A549 (cell line): ENCODE measurements at regions not wholly inside any gene's neighbourhood (a gene's known extent, or its start where the extent isn't known, plus 50 kb on each side); places are given as distances from the start of the nearest gene placed in this dataset.

Source experiments
- ATAC-seq, 2 experiments: fragments of 200-7000 bp in 1 of 2; fragments of >200 bp in 1 of 2; cut with Nextera tagmentation in 1 of 2; cut with Tn5 transposase in 1 of 2; 3 replicates each; pipeline versions ENCODE4 v1.8.0 to v1.9.1; 2018 to 2020; ENCODE audit warnings: mild to moderate bottlenecking in 1 of 2, moderate library complexity in 1 of 2
- CTCF ChIA-PET: fragments of 300-600 bp; sonication (Branson Sonifier 250); formaldehyde crosslinking; extraction: SDS; loops from one replicate; lab custom pipeline; 2021; ENCODE audit warnings: antibody characterized with exemption, inconsistent platforms; lab: Yijun Ruan, JAX
- POLR2A ChIA-PET: fragments of 350-600 bp; formaldehyde crosslinking; extraction: SDS; loops from one replicate; lab custom pipeline; 2021; ENCODE audit warnings: antibody characterized with exemption, inconsistent platforms; lab: Yijun Ruan, JAX
- DNase-seq, 2 experiments: peaks; one replicate each; pipeline versions ENCODE4 v3.0.0 to v3.0.0-alpha.2; 2011 to 2016; ENCODE audit warnings: low read depth in 1 of 2, low spot score in 1 of 2
- FAIRE-seq: peaks from 2 replicates; lab custom pipeline; 2011; peaks lifted over from hg19 to GRCh38; lab: Jason Lieb, UNC
- H3K27ac ChIP-seq, 2 experiments: fragments of >200 bp; sonication (Bioruptor Twin); formaldehyde crosslinking; 3 replicates each; pipeline ENCODE4 v1.5.1; 2016 to 2017
- H3K4me1 ChIP-seq: fragments of >200 bp; sonication (Bioruptor Twin); formaldehyde crosslinking; 3 replicates; pipeline ENCODE4 v1.6.1; 2016
- H3K4me2 ChIP-seq: fragments of >200 bp; sonication (Bioruptor Twin); formaldehyde crosslinking; 3 replicates; pipeline ENCODE4 v1.6.1; 2016
- H3K4me3 ChIP-seq: fragments of >200 bp; sonication (Bioruptor Twin); formaldehyde crosslinking; 3 replicates; pipeline ENCODE4 v1.5.1; 2016
- H3K9me3 ChIP-seq: fragments of >200 bp; sonication (Bioruptor Twin); formaldehyde crosslinking; 3 replicates; pipeline ENCODE4 v1.6.1; 2016
- ATOH8 ChIP-seq: fragments of 250-450 bp; sonication (Bioruptor Pico); IDR thresholded peaks from 2 replicates; pipeline ENCODE4 v1.5.0; 2020; ENCODE audit warnings: low read depth, mild to moderate bottlenecking, moderate library complexity
- CEBPB ChIP-seq, 2 experiments: fragments of >200 bp in 1 of 2; sonication (Bioruptor Twin) in 1 of 2; formaldehyde crosslinking in 1 of 2; IDR thresholded peaks; 2 replicates each; pipeline ENCODE4 v1.6.1; 2012 to 2016
- EHF ChIP-seq: fragments of 250-450 bp; sonication (Bioruptor Pico); IDR thresholded peaks from 2 replicates; pipeline ENCODE4 v1.5.0; 2020; ENCODE audit warnings: mild to moderate bottlenecking
- ELK1 ChIP-seq: fragments of 150-350 bp; IDR thresholded peaks from 2 replicates; pipeline ENCODE4 v1.6.1; 2014; ENCODE audit warnings: low read depth, mild to moderate bottlenecking, low read length
- ESRRA ChIP-seq: fragments of 150-350 bp; IDR thresholded peaks from 2 replicates; pipeline ENCODE4 v1.6.1; 2014; ENCODE audit warnings: mild to moderate bottlenecking, low read length, borderline replicate concordance
- HDAC2 ChIP-seq: fragments of 200-600 bp; sonication (generic); IDR thresholded peaks from 2 replicates; pipeline ENCODE4 v1.6.1; 2016
- HES2 ChIP-seq: fragments of >200 bp; sonication (Bioruptor Twin); formaldehyde crosslinking; IDR thresholded peaks from 2 replicates; pipeline ENCODE4 v1.6.1; 2016
- HEYL ChIP-seq: fragments of 250-450 bp; sonication (Bioruptor Pico); IDR thresholded peaks from 2 replicates; pipeline ENCODE4 v1.8.0; 2021; ENCODE audit warnings: mild to moderate bottlenecking, moderate library complexity
- HMGXB4 ChIP-seq: fragments of 250-450 bp; sonication (Bioruptor Pico); IDR thresholded peaks from 2 replicates; pipeline ENCODE4 v1.5.0; 2021; ENCODE audit warnings: mild to moderate bottlenecking, moderate library complexity, borderline replicate concordance
- HOXB5 ChIP-seq: fragments of 250-450 bp; sonication (Bioruptor Pico); IDR thresholded peaks from 2 replicates; pipeline ENCODE4 v1.5.0; 2020; ENCODE audit warnings: mild to moderate bottlenecking, moderate library complexity
- JUN ChIP-seq, 2 experiments: fragments of >200 bp; sonication (Bioruptor Twin); formaldehyde crosslinking; IDR thresholded peaks; 2 replicates in 1 of 2; 3 replicates in 1 of 2; pipeline ENCODE4 v1.6.1; 2016 to 2017
- JUNB ChIP-seq: fragments of >200 bp; sonication (Bioruptor Twin); formaldehyde crosslinking; IDR thresholded peaks from 2 replicates; pipeline ENCODE4 v1.6.1; 2016
- KDM1A ChIP-seq: fragments of 200-600 bp; sonication (generic); IDR thresholded peaks from 2 replicates; pipeline ENCODE4 v1.6.1; 2016; ENCODE audit warnings: low read depth, mild to moderate bottlenecking
- KDM5A ChIP-seq: fragments of 200-600 bp; sonication (generic); IDR thresholded peaks from 2 replicates; pipeline ENCODE4 v1.6.1; 2016; ENCODE audit warnings: antibody characterized with exemption, mild to moderate bottlenecking
- MAFK ChIP-seq: fragments of 450-650 bp; IDR thresholded peaks from 2 replicates; pipeline ENCODE4 v1.6.1; 2014; ENCODE audit not compliant: partially characterized antibody
- MYC ChIP-seq: IDR thresholded peaks from 2 replicates; pipeline ENCODE4 v1.6.1; 2012; ENCODE audit warnings: mild to moderate bottlenecking, inconsistent platforms, low read length, improper control_type of control experiment, borderline replicate concordance
- NFE2L2 ChIP-seq: fragments of 150-350 bp; conservative IDR thresholded peaks from 2 replicates; pipeline ENCODE4 v1.6.1; 2014; ENCODE audit warnings: low read length
- NPAS2 ChIP-seq: fragments of 250-450 bp; sonication (Bioruptor Pico); IDR thresholded peaks from 2 replicates; pipeline ENCODE4 v1.8.0; 2022; ENCODE audit warnings: mild to moderate bottlenecking, moderate library complexity, borderline replicate concordance
- POLR2A ChIP-seq: IDR thresholded peaks from 2 replicates; pipeline ENCODE4 v1.6.1; 2012; ENCODE audit warnings: mild to moderate bottlenecking, low read length
- POLR2AphosphoS2 ChIP-seq: conservative IDR thresholded peaks from 2 replicates; pipeline ENCODE4 v1.6.1; 2012; ENCODE audit warnings: low read length, improper control_type of control experiment, inconsistent platforms
- RARB ChIP-seq: fragments of 250-450 bp; sonication (Bioruptor Pico); IDR thresholded peaks from 2 replicates; pipeline ENCODE4 v1.8.0; 2021; ENCODE audit warnings: mild to moderate bottlenecking, moderate library complexity
- REST ChIP-seq: fragments of 200-600 bp; sonication (generic); IDR thresholded peaks from 2 replicates; pipeline ENCODE4 v1.6.1; 2016; ENCODE audit warnings: antibody characterized with exemption, mild to moderate bottlenecking, moderate library complexity
- RNF2 ChIP-seq: fragments of 200-600 bp; sonication (generic); IDR thresholded peaks from 2 replicates; pipeline ENCODE4 v1.6.1; 2016; ENCODE audit warnings: low read depth, mild to moderate bottlenecking, antibody characterized with exemption, moderate library complexity, borderline replicate concordance
- SMC3 ChIP-seq: fragments of >200 bp; sonication (Bioruptor Twin); formaldehyde crosslinking; IDR thresholded peaks from 3 replicates; pipeline ENCODE4 v1.6.1; 2018; ENCODE audit warnings: inconsistent platforms
- TP53 ChIP-seq: fragments of 250-450 bp; sonication (Bioruptor Pico); IDR thresholded peaks from 2 replicates; pipeline ENCODE4 v1.5.0; 2021; ENCODE audit warnings: mild to moderate bottlenecking, moderate library complexity
- ZC3H11A ChIP-seq: fragments of 450-650 bp; IDR thresholded peaks from 2 replicates; pipeline ENCODE4 v1.6.1; 2014; ENCODE audit warnings: antibody characterized with exemption, mild to moderate bottlenecking
- ZSCAN20 ChIP-seq: fragments of 250-450 bp; sonication (Bioruptor Pico); IDR thresholded peaks from 2 replicates; pipeline ENCODE4 v1.8.0; 2022; ENCODE audit warnings: mild to moderate bottlenecking, moderate library complexity
- WGBS: methylation state at CpG from one replicate; pipeline ENCODE4 v1.1.6; 2017; ENCODE audit errors: missing lambda C conversion rate; 5-methylcytosine and 5-hydroxymethylcytosine counted together
- TF ChIP-seq, protein P1 (sequence below): IDR thresholded peaks from 2 replicates; pipeline ENCODE4 v1.6.1; 2012; ENCODE audit warnings: low read depth, borderline replicate concordance

GRCh38 chr15:49720261-49720660 is 99.4 kb downstream of the DTWD1 start:
- Histone ChIP-seq H3K27ac (no peak overlapping the region), H3K4me3 (no peak overlapping the region), H3K4me1 (no peaks in the 10 kb centered on the region), H3K4me2 (no peak overlapping the region), H3K9me3 (no peaks in the 10 kb centered on the region)
- POLR2A ChIA-PET: no interaction called here
- CTCF ChIA-PET: no interaction called here
- WGBS: 36% methylated on average over 3 of the region's 3 CpGs
- no peak for DNase-seq
- ATAC-seq: no peak
- no peak for FAIRE-seq
- TF ChIP-seq ZC3H11A: no peak
- TF ChIP-seq HMGXB4: no peak
- TF ChIP-seq REST: no peak
- TF ChIP-seq KDM1A: no peak
- no peak for TF ChIP-seq RARB (CRISPR knock-in tag)
- TF ChIP-seq JUNB: no peak
- no peak for TF ChIP-seq NFE2L2
- TF ChIP-seq CEBPB (IDR thresholded peaks at IDR 0.05): no peak
- TF ChIP-seq HEYL (CRISPR knock-in tag): no peak
- TF ChIP-seq, all 56 proteins: peak for 0

- Histone ChIP-seq H3K9me3 (no peaks in the 10 kb centered on the region), H3K4me2 (no peak overlapping the region), H3K4me1 (no peaks in the 10 kb centered on the region), H3K27ac (no peak overlapping the region), H3K4me3 (no peak overlapping the region)
- TF ChIP-seq RNF2: no peak
- no peak for TF ChIP-seq KDM5A
- TF ChIP-seq JUN (IDR thresholded peaks at IDR 0.05): no peak
- TF ChIP-seq POLR2A: no peak
- no peak for TF ChIP-seq CEBPB (IDR thresholded peaks at IDR 0.05)
- no peak for TF ChIP-seq NPAS2 (CRISPR knock-in tag)
- no peak for TF ChIP-seq MAFK
- TF ChIP-seq HDAC2: no peak
- TF ChIP-seq HOXB5 (CRISPR knock-in tag): no peak
- TF ChIP-seq POLR2AphosphoS2: no peak
- no peak for TF ChIP-seq HES2
- TF ChIP-seq, protein P1, sequence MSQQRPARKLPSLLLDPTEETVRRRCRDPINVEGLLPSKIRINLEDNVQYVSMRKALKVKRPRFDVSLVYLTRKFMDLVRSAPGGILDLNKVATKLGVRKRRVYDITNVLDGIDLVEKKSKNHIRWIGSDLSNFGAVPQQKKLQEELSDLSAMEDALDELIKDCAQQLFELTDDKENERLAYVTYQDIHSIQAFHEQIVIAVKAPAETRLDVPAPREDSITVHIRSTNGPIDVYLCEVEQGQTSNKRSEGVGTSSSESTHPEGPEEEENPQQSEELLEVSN: no peak
- no peak for TF ChIP-seq SMC3
- no peak for TF ChIP-seq ESRRA
- no peak for TF ChIP-seq ATOH8 (CRISPR knock-in tag)
- no peak for TF ChIP-seq ZSCAN20 (CRISPR knock-in tag)
- TF ChIP-seq EHF: no peak
- no peak for TF ChIP-seq MYC
- TF ChIP-seq ELK1: no peak
- no peak for TF ChIP-seq TP53 (CRISPR knock-in tag)
- no peak for DNase-seq
- ChIA-PET CTCF (no interaction called here), POLR2A (no interaction called here)
- no peak for ATAC-seq
- FAIRE-seq: no peak
- WGBS: 87% methylated on average over 1 of the region's 1 CpG
These were observed 100.2 kb downstream of the DTWD1 start for GRCh38 chr15:49721091-49721490.
